ENCODE measurements at regions not wholly inside any gene's neighbourhood (a gene's known extent, or its start where the extent isn't known, plus 50 kb on each side); places are given as distances from the start of the nearest gene placed in this dataset.

DNA sequence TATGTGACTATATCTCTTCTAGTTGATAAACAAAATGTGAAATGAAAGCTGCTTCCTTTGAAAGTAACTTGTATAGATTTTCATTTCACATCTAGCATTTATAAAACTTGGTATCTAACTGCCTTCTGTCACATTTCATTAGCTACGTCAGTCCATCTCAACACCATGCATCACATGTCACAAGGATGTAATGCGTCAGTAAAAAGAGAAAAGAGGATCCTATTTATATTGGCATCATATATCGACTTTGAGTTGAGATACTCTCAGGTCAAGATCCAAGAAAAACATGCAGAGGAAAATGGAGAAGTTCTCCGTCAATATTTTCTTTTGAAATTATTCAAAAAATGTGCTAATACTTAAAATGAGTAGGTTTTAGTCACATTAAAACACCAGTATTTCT is 1211.2 kb downstream of the EFNA5 start:
- TF ChIP-seq, protein P1, sequence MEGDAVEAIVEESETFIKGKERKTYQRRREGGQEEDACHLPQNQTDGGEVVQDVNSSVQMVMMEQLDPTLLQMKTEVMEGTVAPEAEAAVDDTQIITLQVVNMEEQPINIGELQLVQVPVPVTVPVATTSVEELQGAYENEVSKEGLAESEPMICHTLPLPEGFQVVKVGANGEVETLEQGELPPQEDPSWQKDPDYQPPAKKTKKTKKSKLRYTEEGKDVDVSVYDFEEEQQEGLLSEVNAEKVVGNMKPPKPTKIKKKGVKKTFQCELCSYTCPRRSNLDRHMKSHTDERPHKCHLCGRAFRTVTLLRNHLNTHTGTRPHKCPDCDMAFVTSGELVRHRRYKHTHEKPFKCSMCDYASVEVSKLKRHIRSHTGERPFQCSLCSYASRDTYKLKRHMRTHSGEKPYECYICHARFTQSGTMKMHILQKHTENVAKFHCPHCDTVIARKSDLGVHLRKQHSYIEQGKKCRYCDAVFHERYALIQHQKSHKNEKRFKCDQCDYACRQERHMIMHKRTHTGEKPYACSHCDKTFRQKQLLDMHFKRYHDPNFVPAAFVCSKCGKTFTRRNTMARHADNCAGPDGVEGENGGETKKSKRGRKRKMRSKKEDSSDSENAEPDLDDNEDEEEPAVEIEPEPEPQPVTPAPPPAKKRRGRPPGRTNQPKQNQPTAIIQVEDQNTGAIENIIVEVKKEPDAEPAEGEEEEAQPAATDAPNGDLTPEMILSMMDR (optimal IDR thresholded peaks at IDR 0.05 in 1 of 3, IDR thresholded peaks at IDR 0.05 in 1 of 3, conservative IDR thresholded peaks at IDR 0.05 in 1 of 3; ENCODE audit: extremely low read depth in 1 of 3, insufficient read depth in 2 of 3, low read length in 3 of 3) = no peak
- no peak for TF ChIP-seq EZH2 (IDR thresholded peaks at IDR 0.05; ENCODE audit: low read length)
